Left lung (tissue), 4 donors: ENCODE measurements at regions not wholly inside any gene's neighbourhood (a gene's known extent, or its start where the extent isn't known, plus 50 kb on each side); places are given as distances from the start of the nearest gene placed in this dataset.
"Not testable (repeated sequence)": the region's sequence is repeated elsewhere in the genome, so short reads cannot be mapped to it uniquely, and the experiment has no call there.

Source experiments
- ATAC-seq: fragments of 200-7000 bp; cut with Tn5 transposase; one replicate; pipeline ENCODE4 v1.9.1; 2020; ENCODE audit warnings: moderate library complexity
- DNase-seq, 4 donors: peaks; one replicate each; pipeline ENCODE4 v3.0.0-alpha.2; 2013 to 2020
- H3K27ac ChIP-seq, 2 donors: fragments of 200-600 bp; sonication (generic) in 1 of 2; one replicate each; pipeline versions ENCODE4 v1.5.0 to v1.8.0; 2020 to 2021
- H3K27me3 ChIP-seq, 2 donors: fragments of 200-600 bp; sonication (generic) in 1 of 2; one replicate each; pipeline versions ENCODE4 v1.5.0 to v1.8.0; 2020 to 2021
- H3K36me3 ChIP-seq, 2 donors: fragments of 200-600 bp; sonication (generic) in 1 of 2; one replicate each; pipeline versions ENCODE4 v1.5.0 to v1.8.0; 2020 to 2021
- H3K4me1 ChIP-seq, 2 donors: fragments of 200-600 bp; one replicate each; pipeline ENCODE4 v1.8.0; 2021
- H3K4me3 ChIP-seq, 2 donors: fragments of 200-600 bp; sonication (generic) in 1 of 2; one replicate each; pipeline versions ENCODE4 v1.5.0 to v1.8.0; 2020 to 2021; ENCODE audit warnings: mild to moderate bottlenecking in 1 of 2
- H3K9me3 ChIP-seq, 2 donors: fragments of 200-600 bp; sonication (generic) in 1 of 2; one replicate each; pipeline versions ENCODE4 v1.5.0 to v1.8.0; 2020 to 2021
- intact Hi-C, 2 donors: fragments of 100-400 bp; cut with DNase I; formaldehyde crosslinking; loops; one replicate each; pipeline versions ENCODE4 v1.11.2 to v1.14.2; 2022
- TF ChIP-seq, protein P1 (sequence below), 2 donors: fragments of 200-600 bp; sonication (generic) in 1 of 2; IDR thresholded peaks; one replicate each; pipeline versions ENCODE4 v1.5.0 to v1.8.0; 2021; ENCODE audit warnings: antibody characterized with exemption in 2 of 2
- donor health status: DM: no; HTN: yes; CAD: no.
- donor health status: DM: no; HTN: no; CAD: no.

DNA sequence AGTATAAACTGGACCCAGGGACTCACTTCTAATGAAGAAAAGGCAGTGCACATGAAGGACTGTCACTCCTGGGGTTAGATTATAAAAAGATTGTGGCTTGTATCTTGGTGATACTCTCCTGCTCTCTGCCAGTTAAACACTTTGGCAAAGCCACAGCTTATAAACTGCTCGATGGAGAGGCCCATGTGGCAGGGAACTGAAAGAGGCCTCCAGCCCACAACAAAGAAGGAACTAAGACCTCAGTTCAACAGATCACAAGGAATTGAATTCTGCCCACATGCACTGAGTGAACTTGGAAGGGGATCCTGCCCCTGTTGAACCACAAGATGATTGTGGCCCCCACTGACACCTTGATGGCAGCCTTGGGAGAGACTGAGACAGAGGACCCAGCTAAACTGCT lies 363.8 kb downstream of the CBLN4 start:
- ATAC-seq, result no peak
- intact Hi-C loops, result no loop called here

DNA sequence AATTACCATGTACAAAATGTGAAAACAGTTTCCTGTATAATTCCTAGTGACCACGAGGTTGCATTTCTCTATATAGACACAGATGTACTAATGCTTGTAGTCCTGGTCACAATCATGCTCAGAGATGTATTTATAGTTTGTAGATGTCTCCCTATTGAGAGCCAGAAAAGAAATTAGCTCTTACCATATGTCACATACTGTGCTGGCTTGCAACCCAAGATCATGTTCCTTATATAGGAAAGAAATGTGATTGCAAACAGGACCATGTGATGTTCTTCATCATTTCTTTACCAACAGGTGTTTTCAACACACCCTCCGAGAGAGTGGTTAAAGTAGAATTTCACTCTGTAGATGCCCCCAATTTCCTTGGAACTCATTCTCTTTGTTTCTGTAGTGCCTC lies 369.4 kb downstream of the CBLN4 start:
- no peak overlapping the region for H3K4me3 ChIP-seq
- TF ChIP-seq, protein P1, sequence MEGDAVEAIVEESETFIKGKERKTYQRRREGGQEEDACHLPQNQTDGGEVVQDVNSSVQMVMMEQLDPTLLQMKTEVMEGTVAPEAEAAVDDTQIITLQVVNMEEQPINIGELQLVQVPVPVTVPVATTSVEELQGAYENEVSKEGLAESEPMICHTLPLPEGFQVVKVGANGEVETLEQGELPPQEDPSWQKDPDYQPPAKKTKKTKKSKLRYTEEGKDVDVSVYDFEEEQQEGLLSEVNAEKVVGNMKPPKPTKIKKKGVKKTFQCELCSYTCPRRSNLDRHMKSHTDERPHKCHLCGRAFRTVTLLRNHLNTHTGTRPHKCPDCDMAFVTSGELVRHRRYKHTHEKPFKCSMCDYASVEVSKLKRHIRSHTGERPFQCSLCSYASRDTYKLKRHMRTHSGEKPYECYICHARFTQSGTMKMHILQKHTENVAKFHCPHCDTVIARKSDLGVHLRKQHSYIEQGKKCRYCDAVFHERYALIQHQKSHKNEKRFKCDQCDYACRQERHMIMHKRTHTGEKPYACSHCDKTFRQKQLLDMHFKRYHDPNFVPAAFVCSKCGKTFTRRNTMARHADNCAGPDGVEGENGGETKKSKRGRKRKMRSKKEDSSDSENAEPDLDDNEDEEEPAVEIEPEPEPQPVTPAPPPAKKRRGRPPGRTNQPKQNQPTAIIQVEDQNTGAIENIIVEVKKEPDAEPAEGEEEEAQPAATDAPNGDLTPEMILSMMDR (IDR thresholded peaks at IDR 0.05), result no peak
- no peaks in the 10 kb centered on the region for H3K9me3 ChIP-seq
- no peak for DNase-seq
- H3K27ac ChIP-seq, result no peak overlapping the region
- no peaks in the 10 kb centered on the region for H3K4me1 ChIP-seq
- H3K36me3 ChIP-seq, result no peaks in the 10 kb centered on the region
- ATAC-seq, result no peak
- intact Hi-C loops, result no loop called here
- no peaks in the 10 kb centered on the region for H3K27me3 ChIP-seq

More for the DNA sequence above, 363.8 kb downstream of the CBLN4 start:
- TF ChIP-seq, protein P1 (IDR thresholded peaks at IDR 0.05), result no peak
- H3K4me1 ChIP-seq, result no peaks in the 10 kb centered on the region
- H3K27me3 ChIP-seq, result no peaks in the 10 kb centered on the region
- no peaks in the 10 kb centered on the region for H3K36me3 ChIP-seq
- H3K27ac ChIP-seq, result no peak overlapping the region
- no peak for DNase-seq
- no peak overlapping the region for H3K4me3 ChIP-seq
- no peaks in the 10 kb centered on the region for H3K9me3 ChIP-seq

DNA sequence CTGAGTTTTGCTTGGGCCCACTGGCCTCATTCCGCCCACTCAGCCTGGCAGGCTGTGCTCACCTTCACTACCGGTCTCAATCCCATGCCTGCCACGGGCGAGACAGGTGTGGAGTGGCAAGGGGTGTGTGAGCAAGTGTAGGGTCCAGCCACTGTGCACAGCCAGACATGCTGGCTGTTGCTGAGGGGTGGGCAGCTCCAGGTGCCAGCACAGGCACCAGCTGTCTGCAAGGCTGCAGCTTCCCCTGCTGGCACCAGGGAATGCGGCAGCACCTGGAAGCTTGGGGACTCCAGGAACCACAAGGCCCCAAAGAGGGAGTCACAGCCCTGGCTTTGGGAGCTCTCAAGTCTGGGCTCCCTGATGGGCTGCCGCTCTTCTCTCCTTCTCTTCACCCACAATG lies 372.7 kb downstream of the CBLN4 start:
- Histone ChIP-seq H3K27ac (no peak overlapping the region), H3K4me3 (no peak overlapping the region), H3K4me1 (no peaks in the 10 kb centered on the region), H3K36me3 (no peaks in the 10 kb centered on the region), H3K9me3 (no peaks in the 10 kb centered on the region), H3K27me3 (no peaks in the 10 kb centered on the region)
- TF ChIP-seq, protein P1 (IDR thresholded peaks at IDR 0.05), result no peak
- DNase-seq (peak in 1 of 4 donors; percentile 58), ATAC-seq (no peak)
- intact Hi-C loops, result no loop called here

DNA sequence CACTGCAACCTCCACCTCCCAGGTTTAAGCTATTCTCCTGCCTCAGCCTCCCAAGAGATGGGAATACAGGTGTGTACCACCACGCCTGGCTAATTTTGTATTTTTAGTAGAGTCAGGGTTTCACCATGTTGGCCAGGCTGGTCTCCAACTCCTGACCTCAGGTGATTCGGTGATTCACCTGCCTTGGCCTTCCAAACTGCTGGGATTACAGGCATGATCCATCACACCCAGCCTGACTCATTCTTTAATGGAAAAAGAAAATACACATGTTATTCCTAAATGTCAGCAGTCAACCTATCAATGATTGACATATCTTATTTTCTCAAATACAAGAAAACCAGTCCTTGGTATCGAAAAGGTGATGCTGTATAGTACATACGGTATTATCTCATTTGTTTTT lies 376.2 kb downstream of the CBLN4 start:
- H3K27me3 ChIP-seq, H3K36me3 ChIP-seq, H3K27ac ChIP-seq, H3K9me3 ChIP-seq, H3K4me1 ChIP-seq, DNase-seq, ATAC-seq, H3K4me3 ChIP-seq, intact Hi-C loops: not testable (repeated sequence)

DNA sequence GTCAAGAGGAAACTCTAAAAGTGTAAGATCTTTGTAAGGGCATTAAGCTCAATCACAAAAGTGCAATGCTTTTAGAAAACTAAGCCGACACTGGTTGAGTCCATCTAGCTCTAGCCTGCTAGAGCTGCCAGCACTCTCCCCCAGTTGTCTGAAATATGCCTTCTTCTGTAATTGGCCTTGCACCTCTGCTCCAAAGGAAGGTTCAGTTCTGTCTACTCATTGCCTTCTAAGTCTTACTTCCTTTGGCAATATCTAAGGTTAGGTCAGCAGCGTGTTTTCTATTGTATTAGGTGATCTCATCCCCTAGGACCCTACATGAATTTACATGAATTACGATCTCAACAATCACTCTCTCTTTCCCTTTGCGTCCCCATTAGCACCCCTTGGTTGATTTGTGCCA lies 378.6 kb downstream of the CBLN4 start:
- Histone ChIP-seq H3K9me3 (peaks cover 0 to 10% of the 10 kb centered on the region in 2 donors), H3K4me3 (no peak overlapping the region), H3K4me1 (no peaks in the 10 kb centered on the region), H3K27ac (no peak overlapping the region), H3K27me3 (no peaks in the 10 kb centered on the region), H3K36me3 (no peaks in the 10 kb centered on the region)
- intact Hi-C loops, result no loop called here
- TF ChIP-seq, protein P1 (IDR thresholded peaks at IDR 0.05), result no peak
- ATAC-seq (no peak), DNase-seq (no peak)

DNA sequence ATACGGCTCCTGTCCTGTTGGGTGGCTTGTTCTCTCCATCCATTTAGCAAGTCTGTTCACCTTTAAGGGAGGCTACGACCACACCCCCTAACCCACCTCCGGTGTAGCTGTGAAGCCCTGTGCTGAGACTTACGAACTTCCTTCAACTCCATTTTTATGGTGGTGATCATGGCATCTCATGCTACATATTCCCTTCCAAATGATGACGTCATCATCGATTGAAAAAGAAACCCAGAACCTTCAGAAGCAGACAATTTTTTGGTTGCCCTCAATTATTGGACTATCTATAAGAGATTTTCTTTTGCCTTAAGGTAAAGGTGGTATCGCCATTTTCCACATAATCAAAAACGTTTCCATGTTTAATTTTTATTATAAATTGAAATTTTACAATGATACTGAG lies 389.0 kb downstream of the CBLN4 start:
- intact Hi-C loops, result no loop called here
- Histone ChIP-seq H3K36me3 (no peaks in the 10 kb centered on the region), H3K4me1 (no peaks in the 10 kb centered on the region), H3K9me3 (peaks cover 0 to 26% of the 10 kb centered on the region in 2 donors), H3K4me3 (no peak overlapping the region), H3K27me3 (no peaks in the 10 kb centered on the region), H3K27ac (no peak overlapping the region)
- DNase-seq (no peak), ATAC-seq (no peak)
- TF ChIP-seq, protein P1 (IDR thresholded peaks at IDR 0.05), result no peak
